ENCODE measurements at regions not wholly inside any gene's neighbourhood (a gene's known extent, or its start where the extent isn't known, plus 50 kb on each side); places are given as distances from the start of the nearest gene placed in this dataset.

- no peak for ATAC-seq
- no peak overlapping the region for H3K4me3 Mint-ChIP-seq
- Histone ChIP-seq H3F3A (replicated peaks; ENCODE audit: low read depth) (no peaks in the 10 kb centered on the region), H3K27me3 (ENCODE audit: insufficient read depth) (no peaks in the 10 kb centered on the region), H3K4me3 (no peak overlapping the region), H4K20me1 (replicated peaks; ENCODE audit: insufficient read depth) (no peaks in the 10 kb centered on the region), H2AFZ (no peak overlapping the region), H3K36me3 (ENCODE audit: insufficient read depth) (no peaks in the 10 kb centered on the region), H3K79me2 (replicated peaks; ENCODE audit: insufficient read depth) (no peaks in the 10 kb centered on the region), H3K27ac (ENCODE audit: low read depth) (no peak overlapping the region), H3K9me2 (ENCODE audit: insufficient read depth) (no peaks in the 10 kb centered on the region), H3K4me1 (ENCODE audit: insufficient read depth) (peaks cover 12% of the 10 kb centered on the region; the same call in 1 of the 2 replicates), H3K4me2 (no peak overlapping the region)
- H3K27me3 Mint-ChIP-seq (ENCODE audit: insufficient read depth, low read depth, poor library complexity) = peaks cover 4% of the 10 kb centered on the region
- H3K27ac Mint-ChIP-seq = peak overlapping the region; percentile 50
- no peak for TF ChIP-seq CREB1 (CRISPR knock-in tag; IDR thresholded peaks at IDR 0.05; ENCODE audit: low read depth)
- TF ChIP-seq NANOG (IDR thresholded peaks at IDR 0.05; ENCODE audit: borderline replicate concordance) = no peak
- TF ChIP-seq REST (IDR thresholded peaks at IDR 0.05; ENCODE audit: unreplicated experiment) = no peak
- TF ChIP-seq ETS1 (IDR thresholded peaks at IDR 0.05) = no peak
- TF ChIP-seq ZNF462 (CRISPR knock-in tag; IDR thresholded peaks at IDR 0.05) = no peak
- TF ChIP-seq JUNB (IDR thresholded peaks at IDR 0.05; ENCODE audit: unreplicated experiment) = no peak
- no peak for TF ChIP-seq STAT1 (IDR thresholded peaks at IDR 0.05; ENCODE audit: unreplicated experiment)
- no peak for TF ChIP-seq ZNF331 (CRISPR knock-in tag; IDR thresholded peaks at IDR 0.05; ENCODE audit: low read depth)
- TF ChIP-seq EZH2phosphoT487 (IDR thresholded peaks at IDR 0.05; ENCODE audit: unreplicated experiment) = no peak
- no peak for TF ChIP-seq CTCF (conservative IDR thresholded peaks at IDR 0.05; ENCODE audit: low read depth in 2 of 2)
- no peak for TF ChIP-seq ZNF114 (CRISPR knock-in tag; IDR thresholded peaks at IDR 0.05)
- TF ChIP-seq POLR2AphosphoS5 (IDR thresholded peaks at IDR 0.05; ENCODE audit: low read depth) = no peak
- no peak for TF ChIP-seq EZH2 (IDR thresholded peaks at IDR 0.05; ENCODE audit: low read depth, unreplicated experiment)
- no peaks in the 10 kb centered on the region for H3K9me3 Mint-ChIP-seq
- peaks cover 13% of the 10 kb centered on the region for H3K4me1 Mint-ChIP-seq
- no peaks in the 10 kb centered on the region for H3K36me3 Mint-ChIP-seq (ENCODE audit: low read depth)
- DNase-seq (ENCODE audit: low spot score) = no peak
These were observed 60.8 kb upstream of the KCNMA1 start for GRCh38 chr10:77698267-77698931.

All from GM23338 (cell line).